UCSD-AML1 (cell line): ENCODE measurements at regions not wholly inside any gene's neighbourhood (a gene's known extent, or its start where the extent isn't known, plus 50 kb on each side); places are given as distances from the start of the nearest gene placed in this dataset.

Experiments
- DNase-seq: peaks from one replicate; lab custom pipeline; 2025; ENCODE audit not compliant: unreplicated experiment; lab: John Stamatoyannopoulos, UW

DNA sequence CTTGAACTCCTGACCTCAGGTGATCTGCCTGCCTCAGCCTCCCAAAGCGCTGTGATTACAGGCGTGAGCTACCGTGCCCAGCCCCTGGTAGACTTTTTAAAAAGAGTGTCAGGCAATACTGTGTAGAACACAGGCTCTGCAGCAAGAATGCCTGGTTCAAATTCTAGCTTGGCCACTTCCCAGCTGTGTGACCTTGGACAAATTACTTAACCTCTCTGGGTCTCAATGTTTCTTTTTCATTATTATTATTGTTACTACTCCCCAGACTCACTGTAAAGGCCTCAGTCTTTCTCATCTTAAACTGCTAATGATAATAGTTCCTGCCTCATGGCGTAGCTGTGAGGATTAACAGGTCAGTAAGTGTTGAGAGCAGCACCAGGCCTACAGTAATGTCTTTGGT, 114.3 kb downstream of the LITAF start:
- DNase-seq = no peak

DNA sequence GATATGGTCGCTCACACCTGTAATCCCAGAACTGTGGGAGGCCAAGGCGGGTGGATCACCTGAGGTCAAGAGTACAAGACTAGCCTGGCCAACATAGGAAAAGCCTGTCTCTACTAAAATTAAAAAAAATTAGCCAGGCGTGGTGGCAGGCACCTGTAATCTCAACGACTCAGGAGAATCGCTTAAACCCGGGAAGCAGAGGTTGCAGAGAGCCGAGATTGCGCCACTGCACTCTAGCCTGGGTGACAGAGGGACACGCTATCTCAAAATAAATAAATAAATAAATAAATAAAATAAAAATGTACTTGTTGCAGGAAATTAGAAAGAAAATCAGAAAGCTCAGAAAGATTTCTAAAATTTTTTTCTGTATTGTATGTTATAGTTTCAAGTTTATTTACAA, 113.9 kb downstream of the LITAF start:
- no peak for DNase-seq

DNA sequence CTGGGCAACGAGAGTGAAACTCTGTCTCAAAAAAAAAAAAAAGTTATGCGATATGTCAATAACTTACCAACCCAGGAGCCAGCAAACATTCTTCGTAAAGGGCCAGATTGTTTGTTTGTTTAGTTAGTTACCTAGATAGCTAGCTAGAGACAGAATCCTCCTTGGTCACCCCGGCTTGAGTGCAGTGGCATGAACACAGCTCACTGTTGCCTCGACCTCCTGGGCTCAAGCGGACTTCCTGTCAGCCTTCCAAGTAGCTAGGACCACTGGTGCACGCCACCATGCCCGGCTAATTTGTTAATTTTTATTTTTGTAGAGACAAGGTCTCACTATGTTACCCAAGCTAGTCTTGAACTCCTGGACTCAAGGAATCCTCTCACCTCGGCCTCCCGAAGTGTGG, 113.0 kb downstream of the LITAF start:
- DNase-seq = no peak

DNA sequence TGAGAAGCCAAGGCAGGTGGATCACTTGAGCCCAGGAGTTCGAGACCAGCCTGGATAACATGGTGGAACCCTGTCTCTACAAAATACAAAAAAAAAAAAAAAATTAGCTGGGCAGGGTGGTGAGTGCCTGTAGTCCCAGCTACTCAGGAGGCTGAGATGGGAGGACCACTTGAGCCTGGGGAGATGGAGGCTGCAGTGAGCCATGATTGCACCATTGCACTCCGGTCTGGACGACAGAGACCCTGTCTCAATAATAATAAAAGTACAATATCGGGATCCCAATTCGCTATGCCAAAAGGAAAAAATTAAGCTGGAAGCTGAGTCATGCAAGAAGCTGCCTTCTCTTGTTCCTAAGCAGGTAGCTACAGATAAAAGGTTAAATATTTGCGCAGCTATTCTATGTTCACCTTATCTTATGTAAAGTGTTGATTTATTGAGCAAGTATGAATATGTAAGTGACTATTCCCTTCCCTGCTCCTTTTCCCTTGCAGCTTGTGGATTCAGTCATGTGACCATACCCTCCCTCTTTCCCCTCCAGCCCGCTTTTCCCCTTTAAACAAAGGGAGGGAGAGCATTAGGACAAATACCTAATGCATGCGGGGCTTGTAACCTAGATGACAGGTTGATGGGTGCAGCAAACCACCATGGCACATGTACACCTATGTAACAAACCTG, 112.0 kb downstream of the LITAF start:
- DNase-seq = no peak

DNA sequence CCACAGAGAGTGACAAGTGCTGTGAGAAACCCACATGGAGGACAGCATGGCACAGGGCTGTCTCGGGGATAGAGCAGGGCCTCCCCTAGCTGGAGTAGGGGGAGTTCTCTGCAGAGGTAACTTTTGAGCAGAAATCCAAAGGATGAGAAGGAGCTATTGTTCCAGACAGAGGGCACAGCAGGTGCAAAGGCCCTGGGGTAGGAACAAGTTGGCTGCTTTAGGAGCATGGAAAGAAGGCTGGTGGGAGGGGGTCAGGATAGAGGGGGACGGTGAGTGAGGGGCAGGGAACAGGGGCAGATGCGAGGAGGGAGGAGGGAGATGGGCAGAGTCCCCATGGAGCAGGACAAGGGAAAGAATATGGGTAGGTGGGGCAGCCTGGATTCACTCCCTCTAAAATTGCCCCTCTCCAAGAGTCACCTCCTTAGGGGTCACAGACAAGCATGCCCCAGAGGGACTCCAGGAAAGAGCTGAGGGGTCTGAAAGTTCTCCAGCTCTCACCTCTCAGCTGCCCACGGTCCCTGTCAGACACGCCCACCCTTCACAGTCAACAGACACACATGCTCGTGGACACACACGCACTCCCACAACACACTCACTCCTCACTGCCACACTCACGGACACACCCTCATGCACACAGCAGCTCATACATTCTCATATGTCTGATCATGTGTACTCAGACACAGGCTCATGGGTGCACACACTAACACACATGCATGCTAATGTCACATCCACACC, 110.7 kb downstream of the LITAF start:
- DNase-seq = no peak

DNA sequence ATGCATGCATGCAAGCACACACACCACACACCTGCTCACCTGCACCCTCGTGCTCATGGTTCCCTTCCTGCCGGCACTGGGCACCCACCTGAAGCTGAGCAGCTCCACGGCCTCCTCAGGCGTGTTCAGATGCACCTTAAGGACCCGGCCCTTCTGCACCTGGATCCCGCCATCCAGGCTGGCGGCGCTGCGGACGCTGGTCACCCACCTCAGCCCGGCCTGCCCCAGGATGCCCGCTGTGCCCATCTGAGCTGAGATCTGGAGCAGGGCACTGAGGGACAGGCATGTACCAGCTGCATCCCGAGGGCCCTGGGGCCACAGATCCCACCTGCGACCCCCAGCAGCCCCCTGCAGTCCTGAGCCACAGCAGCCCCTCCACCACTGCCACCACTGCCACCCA, 110.0 kb downstream of the LITAF start:
- DNase-seq = no peak

DNA sequence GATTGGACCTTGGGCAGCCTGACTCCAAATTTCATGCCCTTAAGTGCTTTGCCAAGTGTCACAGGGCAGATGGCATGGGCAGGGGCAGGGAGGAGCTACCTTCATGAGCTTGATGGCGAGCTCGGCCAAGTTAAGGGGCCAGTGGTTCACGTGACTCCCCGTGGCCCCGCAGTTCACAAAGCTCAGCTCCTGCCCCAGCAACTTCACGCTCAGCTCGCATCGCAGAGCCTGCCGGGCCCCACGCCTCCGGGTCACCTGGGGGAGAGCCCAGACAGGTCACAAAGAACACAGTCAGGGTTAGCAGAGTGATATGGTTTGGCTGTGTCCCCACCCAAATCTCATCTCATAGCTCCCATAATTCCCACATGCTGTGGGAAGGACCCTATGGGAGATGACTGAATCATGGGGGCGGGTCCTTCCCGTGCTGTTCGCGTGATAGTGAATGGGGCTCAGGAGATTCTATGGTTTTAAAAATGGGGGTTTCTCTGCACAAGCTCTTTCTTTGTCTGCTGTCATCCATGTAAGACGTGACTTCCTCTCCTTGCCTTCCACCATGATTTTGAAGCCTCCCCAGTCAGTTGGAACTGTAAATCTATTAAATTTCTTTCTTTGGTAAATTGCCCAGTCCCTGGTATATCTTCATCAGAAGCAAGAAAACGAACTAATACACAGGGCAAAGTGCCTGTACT, 108.1 kb downstream of the LITAF start:
- no peak for DNase-seq

DNA sequence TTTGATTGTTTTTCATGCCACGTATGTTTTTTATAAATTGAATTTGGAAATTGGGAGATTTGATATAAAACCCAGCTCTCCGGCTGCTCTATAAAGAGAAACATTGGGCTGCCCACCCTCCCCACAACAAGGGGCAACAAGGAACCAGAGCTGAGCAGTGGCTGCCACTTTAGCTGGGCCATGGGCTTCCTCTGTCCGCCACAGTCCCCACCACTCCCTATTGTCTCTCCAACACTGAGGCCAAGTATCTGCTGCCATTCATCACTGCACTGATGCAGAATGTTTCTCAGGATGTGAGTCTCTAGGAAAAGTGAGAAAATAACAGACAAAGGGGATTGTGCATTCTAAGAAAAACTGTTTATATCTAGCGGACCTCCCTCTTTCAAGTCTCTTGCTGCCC, 106.8 kb downstream of the LITAF start:
- DNase-seq = no peak

DNA sequence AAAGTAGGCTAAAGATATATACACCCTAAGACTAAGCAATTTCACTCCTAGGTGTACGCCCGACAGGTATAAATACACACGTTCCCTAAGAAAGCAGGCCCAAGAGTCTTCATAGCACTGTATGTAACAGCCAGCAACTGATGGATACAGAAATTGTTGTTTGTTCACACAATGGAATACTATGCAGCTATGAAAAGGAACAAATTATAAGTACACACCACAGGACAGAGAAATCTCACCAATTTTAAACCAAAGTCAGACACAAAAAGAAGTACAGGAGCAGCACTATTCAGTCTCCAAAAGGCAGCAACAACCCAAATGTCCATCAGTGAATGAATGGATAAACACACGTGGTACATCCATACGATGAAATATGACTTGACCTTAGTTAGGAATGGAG, 106.1 kb downstream of the LITAF start:
- DNase-seq = no peak

DNA sequence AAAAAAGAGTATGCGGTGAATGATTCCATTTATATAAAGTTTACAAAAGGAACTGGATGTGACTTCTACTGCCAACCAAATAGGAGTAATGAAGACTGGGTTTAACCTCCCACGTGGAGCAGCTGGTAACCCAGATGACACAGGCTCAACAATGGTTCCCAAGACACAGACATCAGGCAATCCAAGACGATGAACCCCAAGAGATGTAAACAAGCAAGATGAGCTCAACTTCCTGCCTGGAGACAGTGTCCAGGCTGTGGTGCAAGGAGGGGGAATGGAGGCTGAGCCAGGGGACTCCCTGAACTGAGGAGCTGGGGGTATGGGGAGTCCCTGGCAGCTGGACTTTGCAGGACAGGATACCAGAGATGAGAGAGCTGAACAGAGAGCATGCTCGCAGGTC, 104.7 kb downstream of the LITAF start:
- DNase-seq = no peak

DNA sequence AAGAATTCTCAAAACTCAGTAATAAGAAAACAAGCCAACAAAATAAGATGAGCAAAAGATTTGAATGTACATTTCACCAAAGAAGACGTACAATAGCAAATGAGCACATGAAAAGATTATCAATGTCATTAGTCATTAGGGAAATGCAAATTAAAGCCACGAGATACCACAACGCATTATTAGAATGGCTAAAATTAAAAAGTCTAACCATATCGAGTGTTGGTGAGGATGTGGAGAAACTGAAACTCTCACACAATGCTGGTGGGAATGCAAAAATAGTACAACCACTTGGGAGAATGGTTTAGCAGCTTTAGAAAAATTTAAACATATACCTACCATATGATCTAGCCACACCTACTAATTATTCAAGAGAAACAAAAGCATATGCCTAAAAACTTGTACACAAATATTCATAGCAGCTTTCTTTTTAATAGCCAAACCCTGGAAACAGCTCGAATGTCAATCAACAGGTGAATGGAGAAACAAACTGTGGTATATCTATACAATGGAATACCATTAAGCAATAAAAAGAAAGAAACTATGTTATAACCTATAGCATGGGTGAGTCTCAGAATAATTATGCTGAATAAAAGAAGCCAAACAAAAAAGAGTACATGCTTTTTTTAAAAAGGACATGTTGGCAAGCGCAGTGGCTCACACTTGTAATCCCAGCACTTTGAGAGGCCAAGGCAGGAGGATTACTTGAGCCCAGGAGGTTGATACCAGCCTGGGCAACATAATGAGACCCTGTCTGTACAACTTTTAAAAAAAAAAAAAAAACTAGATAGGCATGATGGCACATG, 103.6 kb downstream of the LITAF start:
- no peak for DNase-seq

DNA sequence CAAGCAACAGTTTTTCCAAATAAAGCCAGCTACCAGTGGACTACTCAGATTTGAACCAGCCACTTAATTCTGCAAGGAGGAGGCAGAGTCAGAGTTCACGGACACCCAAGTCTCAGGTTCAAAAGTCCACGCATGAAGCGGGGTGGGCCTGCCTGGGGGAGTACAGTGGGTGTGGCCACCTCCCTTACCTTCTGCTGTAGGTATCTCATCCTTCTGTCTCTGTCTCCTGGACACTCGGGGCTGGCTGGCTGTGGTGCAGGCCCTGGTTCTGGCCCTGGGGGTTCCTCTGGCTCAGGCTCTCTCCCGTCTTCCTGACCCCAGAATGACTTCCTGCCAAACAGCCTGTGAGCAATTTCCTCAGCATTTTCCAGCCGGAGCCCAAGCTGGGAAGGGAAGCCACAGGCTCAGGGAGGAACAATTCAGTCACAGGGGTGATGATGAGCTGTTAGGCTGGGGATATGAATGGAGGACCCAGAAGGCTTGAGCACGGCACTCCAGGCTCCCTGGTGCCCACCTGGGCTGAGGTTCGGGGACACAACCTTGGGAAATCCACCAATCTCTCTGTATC, 101.9 kb downstream of the LITAF start:
- peak; percentile 23 for DNase-seq

DNA sequence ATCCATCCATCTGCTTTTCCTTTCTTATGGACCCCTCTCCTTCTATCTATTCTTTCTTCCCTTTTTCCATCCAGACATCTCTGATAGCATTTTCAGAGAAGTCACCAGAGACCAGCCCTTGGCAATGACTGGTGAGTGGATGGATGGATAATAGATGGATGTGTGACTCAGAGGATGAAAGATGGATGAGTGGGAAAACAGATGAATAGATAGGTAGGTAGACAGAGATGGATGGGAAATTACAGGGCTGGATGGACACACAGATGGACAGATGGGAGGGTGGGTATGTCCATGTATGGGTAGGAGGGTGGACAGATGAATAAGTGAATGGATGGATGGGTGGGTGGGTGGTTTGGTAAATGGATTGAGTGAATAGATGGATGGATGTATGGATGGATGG, 101.0 kb downstream of the LITAF start:
- DNase-seq = no peak

DNA sequence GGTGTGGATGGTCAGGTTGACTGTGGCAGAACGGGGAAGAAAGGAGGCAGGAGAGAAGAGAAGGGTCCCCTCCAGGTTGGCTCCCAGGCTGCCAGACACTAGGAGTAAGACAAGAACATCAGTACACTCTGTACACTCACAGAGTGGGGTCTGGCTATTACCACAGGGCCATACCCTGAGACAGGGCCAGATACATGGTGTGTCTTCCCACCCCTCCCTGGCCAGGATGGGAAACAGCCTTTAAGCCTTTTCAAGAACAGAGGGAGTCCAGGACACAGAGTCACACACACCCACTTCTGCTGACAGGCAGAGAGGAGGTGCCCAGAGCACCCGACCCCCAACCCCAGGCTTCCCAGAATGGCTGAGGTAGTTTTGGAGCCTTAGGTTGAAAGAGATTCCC, 99.4 kb downstream of the LITAF start:
- no peak for DNase-seq

DNA sequence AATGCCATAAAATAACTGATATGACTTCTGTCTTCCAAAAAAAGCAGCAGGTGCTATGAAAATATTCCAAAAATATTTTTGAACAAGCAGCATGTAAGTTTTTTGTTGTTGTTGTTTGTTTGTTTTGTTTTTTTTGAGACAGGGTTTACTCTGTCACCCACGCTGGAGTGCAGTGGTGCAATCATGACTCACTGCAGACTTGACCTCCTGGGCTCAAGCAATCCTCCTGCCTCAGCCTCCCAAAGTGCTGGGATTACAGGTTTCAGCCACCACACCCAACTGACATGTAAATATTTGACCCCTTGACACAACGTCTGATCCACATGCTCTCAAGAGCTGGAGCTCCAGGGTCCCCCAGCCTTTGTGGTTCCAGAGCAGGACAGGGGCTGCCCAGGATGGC, 98.4 kb downstream of the LITAF start:
- DNase-seq = no peak

DNA sequence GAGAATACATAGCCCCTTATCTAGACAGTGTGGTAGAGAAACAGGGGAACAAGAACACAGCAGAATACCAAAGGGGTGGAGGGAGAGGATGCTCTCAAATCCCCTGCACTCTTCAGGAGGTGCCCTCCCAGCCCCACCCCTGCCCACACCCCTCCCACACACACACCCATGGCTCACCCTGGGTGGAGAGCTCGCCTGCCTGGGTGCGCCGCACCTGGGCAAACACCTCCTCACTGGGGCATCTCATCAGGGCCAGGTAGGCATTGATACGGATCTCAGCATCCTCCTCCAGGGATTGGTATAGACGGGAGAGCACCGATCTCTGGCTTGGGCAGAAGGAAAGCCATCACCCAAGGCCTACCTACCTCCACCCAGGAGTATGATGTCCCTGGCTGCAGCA, 95.2 kb downstream of the LITAF start:
- DNase-seq = no peak

DNA sequence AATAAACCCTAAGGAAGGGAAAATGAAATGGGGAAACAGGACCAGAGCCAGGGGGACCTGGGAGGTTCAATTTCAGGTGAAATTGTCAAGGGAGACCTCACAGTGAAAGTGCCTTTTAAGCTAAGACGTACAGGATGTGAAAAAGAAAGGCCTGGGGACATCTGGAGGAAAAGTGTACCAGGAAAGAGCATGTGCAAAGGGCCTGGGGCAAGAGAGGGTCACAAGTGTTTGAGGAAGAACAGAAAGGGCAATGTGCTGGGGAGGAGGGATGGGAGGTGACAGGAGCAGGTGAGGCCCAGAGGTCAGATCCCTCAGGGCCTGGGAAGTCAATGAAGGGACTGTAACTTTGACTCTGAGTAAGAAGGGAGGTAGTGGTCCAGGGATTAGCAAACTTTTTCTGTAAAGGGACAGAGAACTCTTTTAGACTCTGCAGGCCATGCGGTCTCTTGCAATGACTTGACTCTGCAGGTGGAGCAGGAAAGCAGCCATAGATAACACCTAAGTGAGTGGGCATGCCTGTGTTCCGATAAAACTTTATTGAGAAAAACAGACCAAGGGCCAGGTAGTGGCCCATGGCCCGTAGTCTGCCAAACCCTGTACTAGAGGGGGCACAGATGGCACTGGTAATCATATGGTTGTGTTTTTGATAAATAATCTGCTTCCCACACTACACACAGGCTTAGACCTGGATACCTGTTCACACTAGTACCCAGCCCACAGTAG, 93.8 kb downstream of the LITAF start:
- no peak for DNase-seq

DNA sequence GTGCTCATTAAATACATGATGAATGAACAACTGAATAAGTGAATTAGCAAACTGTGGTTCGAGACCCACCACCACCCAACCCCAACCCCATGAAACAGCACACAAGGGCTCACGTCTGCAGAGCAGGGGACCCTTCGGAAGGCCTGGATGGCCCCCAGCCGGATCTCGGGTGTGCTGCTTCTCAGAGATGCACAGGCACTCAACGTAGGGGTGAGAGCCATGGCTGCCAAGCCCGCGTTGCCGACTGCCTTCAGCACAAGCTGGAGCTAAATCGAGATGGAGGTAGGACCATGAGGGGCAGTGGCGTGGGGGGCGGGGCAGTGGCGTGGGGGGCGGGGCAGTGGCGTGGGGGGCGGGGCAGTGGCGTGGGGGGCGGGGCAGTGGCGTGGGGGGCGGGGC, 93.2 kb downstream of the LITAF start:
- no peak for DNase-seq

DNA sequence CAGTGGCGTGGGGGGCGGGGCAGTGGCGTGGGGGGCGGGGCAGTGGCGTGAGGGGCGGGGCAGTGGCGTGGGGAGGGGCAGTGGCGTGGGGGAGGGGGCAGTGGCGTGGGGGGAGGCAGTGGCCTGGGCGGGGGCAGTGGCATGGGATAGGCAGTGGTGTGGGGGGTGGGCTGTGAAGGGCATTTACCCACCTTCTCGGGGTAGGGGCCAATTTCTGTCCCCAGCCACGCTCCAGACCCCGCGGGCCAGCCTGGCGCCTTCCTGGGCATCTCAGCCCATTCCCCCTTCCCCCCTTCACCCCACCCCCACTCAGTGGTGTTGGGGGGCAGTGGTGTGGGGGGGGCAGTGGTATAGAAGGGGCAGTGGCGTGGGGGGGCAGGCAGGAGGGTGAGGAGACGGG, 92.7 kb downstream of the LITAF start:
- no peak for DNase-seq

DNA sequence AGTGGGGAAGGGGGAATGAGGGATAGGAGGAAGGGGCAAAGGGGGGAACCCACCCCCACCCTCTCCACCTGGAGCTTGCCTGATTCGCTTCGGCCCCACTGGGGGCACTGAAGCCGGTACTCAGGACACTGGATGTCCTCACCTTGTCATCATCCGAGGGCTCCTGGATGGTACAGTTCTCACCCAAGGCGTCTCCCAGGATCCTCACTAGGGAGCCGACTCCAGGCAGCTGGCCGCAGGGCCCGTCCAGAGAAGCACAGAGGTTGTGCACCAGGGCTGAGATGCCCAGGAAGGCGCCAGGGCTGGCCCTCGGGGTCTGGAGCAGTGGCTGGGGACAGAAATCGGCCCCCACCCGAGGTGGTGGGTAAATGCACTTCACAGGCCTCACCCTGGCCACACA, 92.3 kb downstream of the LITAF start:
- no peak for DNase-seq

DNA sequence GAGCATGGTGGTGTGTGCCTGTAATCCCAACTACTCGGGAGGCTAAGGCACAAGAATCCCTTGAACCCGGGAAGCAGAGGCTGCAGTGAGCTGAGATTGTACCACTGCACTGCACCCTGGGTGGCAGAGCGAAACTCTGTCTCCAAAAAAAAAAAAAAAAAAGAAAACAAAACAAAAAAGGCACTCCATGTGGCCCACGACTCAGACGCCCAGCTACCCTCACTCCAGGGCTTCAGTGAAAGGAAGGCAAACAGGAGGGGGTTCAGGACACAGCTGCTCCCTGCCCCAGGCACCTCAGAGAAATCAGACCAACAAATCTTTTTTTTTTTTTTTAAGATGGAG, 91.7 kb downstream of the LITAF start:
- DNase-seq = no peak
